Epithelial cell of esophagus (primary cell): ENCODE measurements at regions not wholly inside any gene's neighbourhood (a gene's known extent, or its start where the extent isn't known, plus 50 kb on each side); places are given as distances from the start of the nearest gene placed in this dataset.
"Not testable (repeated sequence)": the region's sequence is repeated elsewhere in the genome, so short reads cannot be mapped to it uniquely, and the experiment has no call there.

Experiments
- DNase-seq: peaks from one replicate; pipeline ENCODE4 v3.0.0; 2010; ENCODE audit warnings: low read depth
- H3K4me3 ChIP-seq: 2 replicates; pipeline ENCODE4 v1.5.1; 2011; ENCODE audit warnings: mild to moderate bottlenecking, low read length, control low read depth
- TF ChIP-seq, protein P1 (sequence below): IDR thresholded peaks from 2 replicates; pipeline ENCODE4 v1.5.1; 2011; ENCODE audit warnings: low read depth, mild to moderate bottlenecking, low read length, control low read depth, inconsistent platforms; ENCODE audit not compliant: insufficient read depth; ENCODE audit errors: missing control alignments

DNA sequence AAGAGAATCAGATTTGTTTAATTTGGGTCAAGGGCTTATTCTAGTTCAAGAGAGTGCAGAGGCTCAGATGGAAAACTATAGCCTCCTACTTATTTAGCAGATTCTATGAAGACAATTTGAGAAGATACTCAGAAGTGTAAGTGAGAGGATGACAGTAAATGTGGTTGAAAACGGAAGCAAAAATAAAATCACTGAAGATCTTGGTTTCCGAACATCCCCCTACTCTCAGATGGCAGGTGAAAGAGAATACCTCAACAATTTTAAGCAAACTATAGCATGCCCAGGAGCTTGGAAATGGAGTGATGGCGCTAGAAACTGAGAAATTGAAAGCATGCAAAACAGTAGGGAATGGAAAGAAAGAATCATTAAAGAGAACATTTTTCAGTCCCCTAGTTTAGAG, 705.5 kb upstream of the CDH8 start:
- H3K4me3 ChIP-seq = no peak overlapping the region
- DNase-seq = no peak
- TF ChIP-seq, protein P1, sequence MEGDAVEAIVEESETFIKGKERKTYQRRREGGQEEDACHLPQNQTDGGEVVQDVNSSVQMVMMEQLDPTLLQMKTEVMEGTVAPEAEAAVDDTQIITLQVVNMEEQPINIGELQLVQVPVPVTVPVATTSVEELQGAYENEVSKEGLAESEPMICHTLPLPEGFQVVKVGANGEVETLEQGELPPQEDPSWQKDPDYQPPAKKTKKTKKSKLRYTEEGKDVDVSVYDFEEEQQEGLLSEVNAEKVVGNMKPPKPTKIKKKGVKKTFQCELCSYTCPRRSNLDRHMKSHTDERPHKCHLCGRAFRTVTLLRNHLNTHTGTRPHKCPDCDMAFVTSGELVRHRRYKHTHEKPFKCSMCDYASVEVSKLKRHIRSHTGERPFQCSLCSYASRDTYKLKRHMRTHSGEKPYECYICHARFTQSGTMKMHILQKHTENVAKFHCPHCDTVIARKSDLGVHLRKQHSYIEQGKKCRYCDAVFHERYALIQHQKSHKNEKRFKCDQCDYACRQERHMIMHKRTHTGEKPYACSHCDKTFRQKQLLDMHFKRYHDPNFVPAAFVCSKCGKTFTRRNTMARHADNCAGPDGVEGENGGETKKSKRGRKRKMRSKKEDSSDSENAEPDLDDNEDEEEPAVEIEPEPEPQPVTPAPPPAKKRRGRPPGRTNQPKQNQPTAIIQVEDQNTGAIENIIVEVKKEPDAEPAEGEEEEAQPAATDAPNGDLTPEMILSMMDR = no peak

DNA sequence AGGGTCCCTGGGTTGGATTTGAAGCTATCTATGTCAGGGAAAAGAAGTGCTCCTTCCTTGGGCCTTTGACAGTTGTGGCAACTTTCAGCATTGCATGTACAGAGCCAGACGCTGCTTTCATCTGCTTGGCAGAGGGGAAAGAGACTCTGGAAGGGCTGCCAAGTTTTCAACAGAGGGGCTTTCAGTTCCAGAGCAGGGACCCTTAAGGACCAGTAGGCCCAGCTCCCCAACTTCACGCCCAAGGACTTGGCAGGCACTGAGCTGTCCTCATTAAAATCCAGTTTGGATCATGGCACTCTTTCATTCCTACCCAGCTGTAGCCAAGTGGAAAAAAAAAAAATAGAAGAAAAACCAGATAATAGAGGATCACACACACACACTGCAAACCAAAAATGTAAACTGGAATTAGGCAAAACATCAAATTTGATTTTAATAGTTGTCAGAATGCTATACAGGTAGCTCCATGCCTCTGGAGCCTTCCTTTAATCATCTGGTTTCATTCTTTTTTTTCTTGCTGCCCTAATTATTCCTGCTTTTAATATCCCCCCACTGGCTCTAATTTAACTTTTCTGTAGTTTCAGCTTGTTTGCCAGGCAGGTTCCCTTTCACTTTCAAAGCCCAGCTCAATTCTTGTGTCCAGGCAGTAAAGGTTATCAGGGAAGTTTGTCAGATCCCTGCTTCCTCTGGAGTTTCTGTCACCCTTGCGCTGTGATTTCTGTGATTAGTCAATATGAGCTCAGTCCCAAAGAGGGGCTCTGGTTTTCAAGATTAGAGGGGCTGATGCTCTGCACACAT, 702.6 kb upstream of the CDH8 start:
- no peak for DNase-seq
- TF ChIP-seq, protein P1 = no peak
- H3K4me3 ChIP-seq = no peak overlapping the region

GRCh38 chr16:62732092-62732491, 695.9 kb upstream of the CDH8 start:
- DNase-seq = no peak
- no peak overlapping the region for H3K4me3 ChIP-seq
- TF ChIP-seq, protein P1 = no peak

- not testable (repeated sequence) for H3K4me3 ChIP-seq, DNase-seq
Observed at GRCh38 chr16:62724670-62725269, 688.5 kb upstream of the CDH8 start.

GRCh38 chr16:62720651-62721050, 684.4 kb upstream of the CDH8 start:
- H3K4me3 ChIP-seq = no peak overlapping the region
- TF ChIP-seq, protein P1 = no peak

DNA sequence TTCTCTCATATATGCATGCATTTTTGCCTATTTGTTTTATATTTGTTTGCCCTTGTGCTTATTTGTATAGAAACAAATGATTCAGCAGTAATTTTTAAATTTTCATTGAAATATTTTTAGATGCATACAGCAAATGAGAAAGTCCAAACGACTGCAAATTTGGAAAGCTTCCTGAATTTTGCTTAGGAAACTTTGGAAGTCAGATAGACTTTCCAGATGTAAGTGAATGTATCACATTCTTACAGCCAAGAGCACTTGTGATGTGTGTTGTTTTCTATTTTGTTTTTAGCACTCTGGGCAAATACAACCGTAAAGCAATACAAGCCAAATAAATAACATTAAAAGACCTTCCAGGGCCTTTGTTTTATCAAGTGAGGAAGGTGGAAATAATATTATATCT, 680.8 kb upstream of the CDH8 start:
- no peak overlapping the region for H3K4me3 ChIP-seq
- DNase-seq = no peak
- TF ChIP-seq, protein P1 = no peak

More at GRCh38 chr16:62720651-62721050, 684.4 kb upstream of the CDH8 start:
- no peak for DNase-seq

GRCh38 chr16:62715701-62716100, 679.5 kb upstream of the CDH8 start:
- no peak for DNase-seq
- H3K4me3 ChIP-seq = no peak overlapping the region
- TF ChIP-seq, protein P1 = no peak
